Ovary (tissue), 3 donors: ENCODE measurements at regions not wholly inside any gene's neighbourhood (a gene's known extent, or its start where the extent isn't known, plus 50 kb on each side); places are given as distances from the start of the nearest gene placed in this dataset.
"Not testable (repeated sequence)": the region's sequence is repeated elsewhere in the genome, so short reads cannot be mapped to it uniquely, and the experiment has no call there.

Experiments
- CTCF ChIP-seq, 3 donors: fragments of 450-650 bp in 2 of 3; fragments of 200-600 bp in 1 of 3; IDR thresholded peaks; one replicate each; pipeline versions ENCODE4 v1.5.1 to v1.8.0; 2016 to 2022; ENCODE audit warnings: antibody characterized with exemption in 3 of 3, mild to moderate bottlenecking in 1 of 3
- EP300 ChIP-seq: sonication (generic); formaldehyde crosslinking; IDR thresholded peaks from one replicate; pipeline ENCODE4 v1.6.1; 2017; ENCODE audit warnings: antibody characterized with exemption
- POLR2A ChIP-seq: fragments of 450-650 bp; IDR thresholded peaks from one replicate; pipeline ENCODE4 v1.6.1; 2017; ENCODE audit warnings: antibody characterized with exemption, mild to moderate bottlenecking, moderate library complexity
- donor health status: DM: no; HTN: no; CAD: no.

GRCh38 chr14:46402001-46402690, 249.4 kb downstream of the RPL10L start:
- TF ChIP-seq CTCF (IDR thresholded peaks at IDR 0.05); POLR2A; EP300: not testable (repeated sequence)
